Left lung (tissue), 4 donors: ENCODE measurements at regions not wholly inside any gene's neighbourhood (a gene's known extent, or its start where the extent isn't known, plus 50 kb on each side); places are given as distances from the start of the nearest gene placed in this dataset.

Experiments used
- ATAC-seq: fragments of 200-7000 bp; cut with Tn5 transposase; one replicate; pipeline ENCODE4 v1.9.1; 2020; ENCODE audit warnings: moderate library complexity
- DNase-seq, 4 donors: peaks; one replicate each; pipeline ENCODE4 v3.0.0-alpha.2; 2013 to 2020
- H3K27ac ChIP-seq, 2 donors: fragments of 200-600 bp; sonication (generic) in 1 of 2; one replicate each; pipeline versions ENCODE4 v1.5.0 to v1.8.0; 2020 to 2021
- H3K27me3 ChIP-seq, 2 donors: fragments of 200-600 bp; sonication (generic) in 1 of 2; one replicate each; pipeline versions ENCODE4 v1.5.0 to v1.8.0; 2020 to 2021
- H3K36me3 ChIP-seq, 2 donors: fragments of 200-600 bp; sonication (generic) in 1 of 2; one replicate each; pipeline versions ENCODE4 v1.5.0 to v1.8.0; 2020 to 2021
- H3K4me1 ChIP-seq, 2 donors: fragments of 200-600 bp; one replicate each; pipeline ENCODE4 v1.8.0; 2021
- H3K4me3 ChIP-seq, 2 donors: fragments of 200-600 bp; sonication (generic) in 1 of 2; one replicate each; pipeline versions ENCODE4 v1.5.0 to v1.8.0; 2020 to 2021; ENCODE audit warnings: mild to moderate bottlenecking in 1 of 2
- H3K9me3 ChIP-seq, 2 donors: fragments of 200-600 bp; sonication (generic) in 1 of 2; one replicate each; pipeline versions ENCODE4 v1.5.0 to v1.8.0; 2020 to 2021
- intact Hi-C, 2 donors: fragments of 100-400 bp; cut with DNase I; formaldehyde crosslinking; loops; one replicate each; pipeline versions ENCODE4 v1.11.2 to v1.14.2; 2022
- TF ChIP-seq, protein P1 (sequence below), 2 donors: fragments of 200-600 bp; sonication (generic) in 1 of 2; IDR thresholded peaks; one replicate each; pipeline versions ENCODE4 v1.5.0 to v1.8.0; 2021; ENCODE audit warnings: antibody characterized with exemption in 2 of 2
- donor health status: DM: no; HTN: yes; CAD: no.
- donor health status: DM: no; HTN: no; CAD: no.

DNA sequence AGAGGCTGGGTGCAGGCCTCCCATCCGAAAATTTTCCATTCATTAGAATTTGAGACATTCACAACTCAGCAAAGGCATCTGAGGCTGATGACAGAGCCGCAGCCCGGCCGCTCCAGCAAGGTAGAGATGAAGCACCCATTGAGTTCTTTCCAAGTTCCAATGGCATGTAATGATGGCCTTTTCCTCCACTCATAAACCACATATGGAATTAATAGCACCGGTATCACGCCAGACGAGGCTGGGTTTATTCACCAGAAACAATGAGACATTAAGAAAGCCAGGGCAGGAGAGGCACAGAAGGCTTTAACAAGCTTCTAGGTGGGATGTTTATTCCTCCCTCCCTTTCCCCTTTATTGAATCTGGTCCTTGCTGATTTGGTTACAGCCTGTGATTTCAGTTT is 534.4 kb downstream of the MN1 start:
- intact Hi-C loops, result no loop called here
- H3K9me3 ChIP-seq, result no peaks in the 10 kb centered on the region
- TF ChIP-seq, protein P1, sequence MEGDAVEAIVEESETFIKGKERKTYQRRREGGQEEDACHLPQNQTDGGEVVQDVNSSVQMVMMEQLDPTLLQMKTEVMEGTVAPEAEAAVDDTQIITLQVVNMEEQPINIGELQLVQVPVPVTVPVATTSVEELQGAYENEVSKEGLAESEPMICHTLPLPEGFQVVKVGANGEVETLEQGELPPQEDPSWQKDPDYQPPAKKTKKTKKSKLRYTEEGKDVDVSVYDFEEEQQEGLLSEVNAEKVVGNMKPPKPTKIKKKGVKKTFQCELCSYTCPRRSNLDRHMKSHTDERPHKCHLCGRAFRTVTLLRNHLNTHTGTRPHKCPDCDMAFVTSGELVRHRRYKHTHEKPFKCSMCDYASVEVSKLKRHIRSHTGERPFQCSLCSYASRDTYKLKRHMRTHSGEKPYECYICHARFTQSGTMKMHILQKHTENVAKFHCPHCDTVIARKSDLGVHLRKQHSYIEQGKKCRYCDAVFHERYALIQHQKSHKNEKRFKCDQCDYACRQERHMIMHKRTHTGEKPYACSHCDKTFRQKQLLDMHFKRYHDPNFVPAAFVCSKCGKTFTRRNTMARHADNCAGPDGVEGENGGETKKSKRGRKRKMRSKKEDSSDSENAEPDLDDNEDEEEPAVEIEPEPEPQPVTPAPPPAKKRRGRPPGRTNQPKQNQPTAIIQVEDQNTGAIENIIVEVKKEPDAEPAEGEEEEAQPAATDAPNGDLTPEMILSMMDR (IDR thresholded peaks at IDR 0.05), result no peak
- H3K4me1 ChIP-seq, result no peaks in the 10 kb centered on the region
- no peaks in the 10 kb centered on the region for H3K36me3 ChIP-seq
- no peak for DNase-seq
- H3K27me3 ChIP-seq, result peaks cover 0 to 18% of the 10 kb centered on the region in 2 donors
- no peak overlapping the region for H3K27ac ChIP-seq
- no peak for ATAC-seq
- H3K4me3 ChIP-seq, result no peak overlapping the region

DNA sequence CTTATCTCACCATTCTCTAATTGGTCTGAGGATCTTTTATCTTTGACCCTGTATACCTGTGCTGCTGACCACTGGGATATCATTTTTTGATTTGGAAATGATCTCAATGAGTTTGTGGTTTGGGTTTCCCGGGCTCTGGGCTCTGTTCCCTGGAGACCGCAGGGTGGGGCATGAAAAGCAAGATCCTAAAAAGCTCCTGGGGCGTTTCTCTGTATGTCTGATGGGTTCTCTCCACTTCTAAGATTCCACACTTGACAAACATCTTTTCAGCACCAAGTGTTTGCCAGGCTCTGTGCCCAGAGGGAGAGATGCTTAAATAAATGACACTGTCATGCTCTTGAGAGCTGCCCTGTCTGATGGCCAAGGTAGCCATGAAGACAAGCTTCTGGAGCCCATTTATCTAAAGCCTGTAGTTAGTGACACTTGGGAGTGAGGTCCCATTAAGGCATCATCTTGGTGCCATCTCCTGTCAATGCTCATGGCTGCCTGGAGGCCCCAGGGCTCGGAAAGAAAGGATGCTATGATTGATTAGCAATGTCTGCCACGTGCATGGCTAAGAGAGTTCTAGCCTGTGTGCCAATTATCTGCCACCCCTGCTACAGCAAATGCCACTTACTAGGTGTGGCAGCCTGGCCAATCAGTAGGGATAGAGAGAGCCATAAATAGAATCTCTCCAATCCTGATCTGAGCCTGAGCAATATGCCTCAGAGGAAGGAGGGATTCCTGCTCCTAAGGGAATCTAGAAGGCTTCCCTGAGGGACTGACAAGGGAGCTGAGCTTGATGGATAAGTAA is 531.6 kb downstream of the MN1 start:
- H3K4me1 ChIP-seq, result no peaks in the 10 kb centered on the region
- H3K9me3 ChIP-seq, result no peaks in the 10 kb centered on the region
- peaks cover 0 to 38% of the 10 kb centered on the region in 2 donors for H3K27me3 ChIP-seq
- H3K36me3 ChIP-seq, result no peaks in the 10 kb centered on the region
- no peak overlapping the region for H3K4me3 ChIP-seq
- intact Hi-C loops, result no loop called here
- TF ChIP-seq, protein P1 (IDR thresholded peaks at IDR 0.05), result no peak
- H3K27ac ChIP-seq, result no peak overlapping the region
- ATAC-seq (no peak), DNase-seq (no peak)

DNA sequence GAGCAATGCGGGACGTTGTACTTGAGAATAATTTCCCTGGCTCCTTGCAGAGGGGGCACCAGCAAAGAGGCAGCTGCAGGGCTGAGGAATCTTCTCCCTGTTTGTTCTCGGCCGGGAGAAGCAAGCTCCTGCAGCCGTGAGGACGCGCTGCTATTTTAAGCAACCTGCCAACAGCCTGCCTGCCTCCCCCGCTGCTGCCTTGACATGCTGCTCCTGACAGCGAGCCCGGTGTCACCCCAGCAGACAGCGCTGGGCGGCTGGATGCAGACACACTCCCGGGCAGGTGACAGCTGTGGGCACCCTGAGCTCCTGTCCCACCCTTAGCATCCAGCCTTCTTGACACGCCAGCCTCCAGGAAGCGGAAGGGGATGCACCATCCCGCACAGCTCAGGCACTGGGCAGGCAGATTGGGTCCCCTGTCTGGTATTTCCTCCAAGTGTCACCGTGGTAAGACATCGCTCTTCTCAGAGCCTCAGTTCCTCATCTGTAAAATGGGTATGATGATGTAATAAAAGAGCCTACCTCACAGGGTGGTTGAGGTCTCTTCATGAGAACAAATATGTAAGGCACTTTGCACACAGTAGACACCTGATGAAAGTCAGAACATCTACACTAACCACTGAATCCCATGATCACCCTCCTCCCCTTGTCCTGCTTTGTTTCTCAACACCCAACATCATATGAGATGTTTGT is 530.6 kb downstream of the MN1 start:
- H3K27me3 ChIP-seq, result peaks cover 0 to 38% of the 10 kb centered on the region in 2 donors
- no peak overlapping the region for H3K4me3 ChIP-seq
- H3K9me3 ChIP-seq, result no peaks in the 10 kb centered on the region
- no peak for ATAC-seq
- H3K27ac ChIP-seq, result no peak overlapping the region
- DNase-seq, result no peak
- no peaks in the 10 kb centered on the region for H3K36me3 ChIP-seq
- no peaks in the 10 kb centered on the region for H3K4me1 ChIP-seq
- TF ChIP-seq, protein P1 (IDR thresholded peaks at IDR 0.05), result no peak
- intact Hi-C loops, result no loop called here

DNA sequence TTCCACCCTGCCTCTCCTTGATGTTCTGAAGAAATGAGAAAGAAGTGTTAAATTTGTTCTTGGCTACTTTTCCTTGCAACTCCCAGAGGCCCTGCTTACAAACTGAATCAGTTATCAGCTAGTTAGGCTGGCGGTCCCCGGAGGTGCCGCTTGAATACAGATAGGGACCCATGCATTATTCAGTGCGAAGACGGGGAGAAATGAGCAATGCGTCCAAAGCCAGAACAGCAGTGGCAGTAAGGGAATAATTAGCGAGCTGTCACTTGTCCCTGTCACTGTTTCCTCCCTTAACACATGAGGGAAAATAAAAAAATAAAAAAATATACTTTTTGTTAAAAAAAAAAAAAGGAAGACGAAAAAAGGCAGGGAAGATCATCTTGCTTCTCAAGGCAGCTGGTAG is 528.1 kb downstream of the MN1 start:
- intact Hi-C loops, result no loop called here
- H3K27ac ChIP-seq, result no peak overlapping the region
- ATAC-seq (no peak), DNase-seq (no peak)
- TF ChIP-seq, protein P1 (IDR thresholded peaks at IDR 0.05), result no peak
- H3K36me3 ChIP-seq, result no peaks in the 10 kb centered on the region
- peaks cover 0 to 5% of the 10 kb centered on the region in 2 donors for H3K9me3 ChIP-seq
- peaks cover 0 to 47% of the 10 kb centered on the region in 2 donors for H3K27me3 ChIP-seq
- no peak overlapping the region for H3K4me3 ChIP-seq
- no peaks in the 10 kb centered on the region for H3K4me1 ChIP-seq

DNA sequence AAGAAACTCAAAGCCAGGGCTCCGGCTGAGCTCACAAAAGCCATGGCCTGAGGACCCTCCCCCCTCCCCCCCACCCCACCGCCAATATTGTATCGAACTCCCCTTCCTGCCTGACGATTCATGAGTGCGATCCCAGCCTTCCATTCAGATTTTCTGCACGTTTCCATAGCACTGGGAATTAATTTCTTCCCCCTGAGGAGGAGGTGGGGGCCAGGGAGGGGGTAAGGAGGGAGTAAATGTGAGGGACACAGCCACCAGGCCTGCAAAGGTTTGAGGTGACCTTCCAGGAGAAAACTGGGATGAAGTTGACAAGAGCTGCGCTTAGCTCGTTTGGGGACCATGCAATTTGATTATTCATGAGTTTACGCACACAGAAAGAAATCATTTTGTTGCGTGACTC is 527.7 kb downstream of the MN1 start:
- intact Hi-C loops, result no loop called here
- no peak overlapping the region for H3K4me3 ChIP-seq
- no peak for ATAC-seq

More for the DNA sequence above, 527.7 kb downstream of the MN1 start:
- TF ChIP-seq, protein P1 (IDR thresholded peaks at IDR 0.05), result no peak
- DNase-seq, result no peak
- peaks cover 0 to 5% of the 10 kb centered on the region in 2 donors for H3K9me3 ChIP-seq
- H3K27me3 ChIP-seq, result peaks cover 0 to 48% of the 10 kb centered on the region in 2 donors
- H3K36me3 ChIP-seq, result no peaks in the 10 kb centered on the region
- no peaks in the 10 kb centered on the region for H3K4me1 ChIP-seq
- no peak overlapping the region for H3K27ac ChIP-seq
